Lung microvascular endothelial cell (primary cell): ENCODE measurements at regions not wholly inside any gene's neighbourhood (a gene's known extent, or its start where the extent isn't known, plus 50 kb on each side); places are given as distances from the start of the nearest gene placed in this dataset.

ENCODE experiments used
- DNase-seq, 2 donors: peaks; one replicate each; pipeline versions ENCODE4 v3.0.0 to v3.0.0-alpha.2; 2010; ENCODE audit warnings: low read depth in 2 of 2

- no peak for DNase-seq
Observed at GRCh38 chr15:85307687-85308045, 72.7 kb upstream of the AKAP13 start.

GRCh38 chr15:85311647-85312046, 68.8 kb upstream of the AKAP13 start:
- no peak for DNase-seq

GRCh38 chr15:85312486-85312885, 67.9 kb upstream of the AKAP13 start:
- DNase-seq, result peak in 1 of 2 donors; percentile 54

GRCh38 chr15:85312929-85313331, 67.5 kb upstream of the AKAP13 start:
- peak in 1 of 2 donors; percentile 13 for DNase-seq

GRCh38 chr15:85313339-85313738, 67.1 kb upstream of the AKAP13 start:
- DNase-seq, result no peak

DNA sequence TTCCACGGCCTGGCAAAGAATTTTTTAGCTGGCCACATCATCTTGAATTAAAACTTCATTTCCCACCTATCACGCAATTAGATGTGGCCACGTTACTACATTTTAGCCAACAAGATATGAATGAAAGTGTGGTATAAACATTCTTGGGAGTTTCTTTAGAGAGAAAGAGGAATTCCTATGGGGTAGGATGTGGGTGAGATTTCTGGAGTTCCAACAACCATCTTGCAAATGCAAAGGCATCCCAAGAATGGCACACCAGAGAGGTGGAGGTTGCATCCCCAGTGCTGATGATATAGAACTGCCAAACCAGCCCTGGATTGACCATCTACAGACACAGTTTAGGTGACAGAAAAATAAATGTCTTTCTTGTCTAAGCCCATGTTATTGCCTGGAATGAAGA, 66.3 kb upstream of the AKAP13 start:
- no peak for DNase-seq

- no peak for DNase-seq
Observed at GRCh38 chr15:85314633-85315032, 65.8 kb upstream of the AKAP13 start.

- DNase-seq, result peak in 1 of 2 donors; percentile 64
Observed at GRCh38 chr15:85316244-85316934, 64.0 kb upstream of the AKAP13 start.

GRCh38 chr15:85318048-85318731, 62.2 kb upstream of the AKAP13 start:
- DNase-seq, result peak; percentile 32 to 95

GRCh38 chr15:85318732-85319076, 61.7 kb upstream of the AKAP13 start:
- no peak for DNase-seq

- peak in 1 of 2 donors; percentile 51 for DNase-seq
Observed at GRCh38 chr15:85324202-85324601, 56.2 kb upstream of the AKAP13 start.

DNA sequence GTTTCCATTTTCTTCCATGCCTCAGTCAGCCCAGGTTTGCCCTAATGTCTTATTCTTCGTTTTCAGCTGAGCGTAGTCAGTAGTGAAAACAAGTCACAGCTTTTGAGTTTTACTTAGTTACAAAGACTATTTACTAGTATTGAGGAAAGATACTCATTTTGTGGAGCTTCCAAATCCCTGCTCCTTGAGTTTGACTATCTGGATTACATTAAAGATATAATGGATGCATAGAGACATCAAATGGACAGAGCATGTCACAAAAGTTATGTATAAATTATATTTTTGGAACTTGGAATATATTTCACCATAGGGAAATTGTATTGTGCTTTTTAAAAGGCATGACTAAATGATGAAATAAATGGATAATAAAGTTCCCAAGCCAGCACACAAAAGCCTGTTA, 54.6 kb upstream of the AKAP13 start:
- no peak for DNase-seq

GRCh38 chr15:85326291-85326690, 54.1 kb upstream of the AKAP13 start:
- no peak for DNase-seq

DNA sequence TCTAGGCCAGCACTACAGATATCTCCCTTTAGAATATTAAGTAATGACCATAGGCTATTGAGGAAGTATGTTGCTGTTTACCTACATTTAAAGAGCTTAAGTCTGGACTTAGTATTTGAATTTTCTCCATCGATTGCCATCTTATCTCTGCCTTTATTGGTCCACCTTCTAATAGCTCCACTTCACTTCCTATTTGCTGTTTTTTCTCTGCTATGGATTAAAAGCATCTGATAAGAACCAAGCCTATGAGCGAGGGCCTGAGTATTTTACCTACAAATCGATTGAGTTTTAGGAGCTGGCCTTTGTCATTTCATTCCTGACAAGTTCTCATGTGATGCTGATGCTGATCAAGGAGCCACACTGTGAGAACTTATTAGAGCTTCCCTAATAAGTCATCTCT, 52.6 kb upstream of the AKAP13 start:
- no peak for DNase-seq

DNA sequence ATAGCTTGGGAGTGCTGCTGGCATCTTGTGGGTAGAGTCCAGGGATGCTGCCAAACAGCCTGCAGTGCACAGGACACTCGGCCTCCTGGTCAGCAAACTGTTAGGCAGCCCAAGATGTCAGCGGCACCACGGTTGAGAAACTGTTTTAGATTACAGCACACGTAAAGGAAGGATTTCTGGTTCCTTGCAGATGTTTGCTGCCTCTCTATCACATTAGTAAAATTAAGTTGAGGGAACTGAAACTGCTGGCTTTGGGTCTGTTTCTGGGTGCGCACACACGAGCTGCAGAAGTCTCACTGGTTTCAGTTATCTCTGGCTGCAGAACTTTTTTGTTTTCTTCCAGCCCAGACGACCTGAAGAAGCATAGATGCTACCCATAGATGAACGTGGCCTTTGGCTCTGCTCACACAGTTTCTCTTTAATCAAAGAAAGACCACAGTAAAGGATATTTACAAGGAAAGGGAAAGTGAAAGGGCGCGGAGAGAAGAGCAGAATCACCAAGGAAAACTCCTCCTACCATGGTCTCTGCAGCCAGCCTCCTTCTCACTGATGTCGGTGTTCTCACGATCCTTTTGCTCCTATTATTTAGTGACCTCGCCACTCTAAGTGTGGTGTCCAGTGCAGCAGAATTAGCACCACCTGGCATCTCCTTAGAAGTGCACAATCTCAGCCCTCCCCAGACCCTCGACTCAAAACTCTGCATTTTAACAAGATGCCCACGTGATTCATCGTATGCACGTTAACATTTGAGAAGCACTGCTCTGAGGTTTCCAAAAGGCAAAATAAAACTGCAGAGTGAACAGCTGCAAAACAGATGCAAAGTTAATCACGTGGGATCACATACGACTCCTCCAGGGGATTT, 50.6 kb upstream of the AKAP13 start:
- peak in 1 of 2 donors; percentile 54 for DNase-seq
